Activated naive CD8-positive, alpha-beta T cell treated with anti-CD3 and anti-CD28 coated beads, Interleukin-2, amount 10 ng/mL, durations not matched to agents 7 days and 5 days (primary cell): ENCODE measurements at regions not wholly inside any gene's neighbourhood (a gene's known extent, or its start where the extent isn't known, plus 50 kb on each side); places are given as distances from the start of the nearest gene placed in this dataset.

ENCODE experiments used
- ATAC-seq: fragments of 150-1000 bp; cut with Tn5 transposase; one replicate; pipeline ENCODE4 v1.10.0; 2021; ENCODE audit warnings: low read depth, moderate library complexity
- POLR2A ChIA-PET: fragments of 350-600 bp; sonication (Branson Sonifier 250); formaldehyde crosslinking; loops from one replicate; lab custom pipeline; 2021; ENCODE audit warnings: antibody characterized with exemption; lab: Charles Lee
- DNase-seq: peaks from one replicate; pipeline ENCODE4 v3.0.0; 2021
- H3K27ac Mint-ChIP-seq: one replicate; pipeline ENCODE4 v1.8.0; 2022; ENCODE audit warnings: mild to moderate bottlenecking, mixed read lengths
- H3K27me3 Mint-ChIP-seq: one replicate; pipeline ENCODE4 v1.8.0; 2022; ENCODE audit warnings: mild to moderate bottlenecking, moderate library complexity, mixed read lengths
- H3K36me3 Mint-ChIP-seq: one replicate; pipeline ENCODE4 v1.8.0; 2021; ENCODE audit warnings: mild to moderate bottlenecking, mixed read lengths
- H3K4me1 Mint-ChIP-seq: one replicate; pipeline ENCODE4 v1.8.0; 2021; ENCODE audit warnings: mixed read lengths
- H3K4me3 Mint-ChIP-seq: one replicate; pipeline ENCODE4 v1.8.0; 2022; ENCODE audit warnings: mild to moderate bottlenecking, moderate library complexity, mixed read lengths
- H3K9me3 Mint-ChIP-seq: one replicate; pipeline ENCODE4 v1.8.0; 2021; ENCODE audit warnings: mixed read lengths

GRCh38 chr6:167492100-167492449 lies 167.2 kb downstream of the TTLL2 start:
- POLR2A ChIA-PET: no interaction called here
- Mint-ChIP-seq H3K27ac (no peak overlapping the region), H3K9me3 (peaks cover 5% of the 10 kb centered on the region), H3K36me3 (no peaks in the 10 kb centered on the region), H3K27me3 (peaks cover 2% of the 10 kb centered on the region), H3K4me3 (no peak overlapping the region), H3K4me1 (no peaks in the 10 kb centered on the region)
- ATAC-seq (no peak), DNase-seq (no peak)

- H3K36me3 Mint-ChIP-seq: no peaks in the 10 kb centered on the region
- H3K27ac Mint-ChIP-seq: no peak overlapping the region
- peaks cover 5% of the 10 kb centered on the region for H3K9me3 Mint-ChIP-seq
- no peak overlapping the region for H3K4me3 Mint-ChIP-seq
- peaks cover 2% of the 10 kb centered on the region for H3K27me3 Mint-ChIP-seq
- H3K4me1 Mint-ChIP-seq: no peaks in the 10 kb centered on the region
- POLR2A ChIA-PET: no interaction called here
- ATAC-seq (no peak), DNase-seq (no peak)
Measured at GRCh38 chr6:167493310-167493709, 168.4 kb downstream of the TTLL2 start.

DNA sequence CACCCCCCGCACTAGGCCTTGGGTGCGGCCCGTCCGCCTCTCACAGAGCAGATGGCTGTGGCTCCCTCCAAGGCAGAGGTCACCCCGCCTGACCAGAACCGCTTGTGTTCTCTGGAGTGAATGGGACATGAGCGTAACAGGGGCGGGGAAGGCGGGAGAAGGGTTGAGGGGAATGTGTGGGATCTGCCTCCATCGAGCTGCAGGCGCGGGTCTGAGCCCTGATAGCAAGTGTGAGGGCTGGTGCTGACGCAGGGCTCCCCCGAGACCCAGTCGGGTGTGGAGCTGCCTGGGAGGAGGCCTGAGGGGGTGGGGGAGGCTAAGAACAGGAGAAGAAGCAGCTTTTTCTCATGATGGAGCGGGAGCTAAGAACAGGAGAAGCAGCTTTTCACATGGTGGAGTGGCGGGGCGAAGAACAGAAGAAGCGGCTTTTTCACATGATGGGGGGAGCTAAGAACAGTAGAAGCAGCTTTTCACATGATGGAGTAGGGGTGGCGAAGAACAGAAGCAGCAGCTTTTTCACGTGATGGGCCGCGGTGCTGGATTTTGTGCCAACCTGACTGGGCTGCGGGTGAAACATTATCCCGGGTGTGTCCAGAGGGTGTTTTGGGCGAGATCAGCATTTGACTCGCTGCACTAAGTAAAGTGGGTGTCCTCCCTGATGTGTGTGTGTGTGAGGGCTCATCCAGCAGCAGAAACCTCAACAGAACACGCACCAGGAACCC lies 169.3 kb downstream of the TTLL2 start:
- ATAC-seq (no peak), DNase-seq (no peak)
- H3K27ac Mint-ChIP-seq: no peak overlapping the region
- peaks cover 2% of the 10 kb centered on the region for H3K27me3 Mint-ChIP-seq
- H3K4me1 Mint-ChIP-seq: no peaks in the 10 kb centered on the region
- H3K9me3 Mint-ChIP-seq: peaks cover 5% of the 10 kb centered on the region
- no peaks in the 10 kb centered on the region for H3K36me3 Mint-ChIP-seq
- no peak overlapping the region for H3K4me3 Mint-ChIP-seq
- POLR2A ChIA-PET: no interaction called here

DNA sequence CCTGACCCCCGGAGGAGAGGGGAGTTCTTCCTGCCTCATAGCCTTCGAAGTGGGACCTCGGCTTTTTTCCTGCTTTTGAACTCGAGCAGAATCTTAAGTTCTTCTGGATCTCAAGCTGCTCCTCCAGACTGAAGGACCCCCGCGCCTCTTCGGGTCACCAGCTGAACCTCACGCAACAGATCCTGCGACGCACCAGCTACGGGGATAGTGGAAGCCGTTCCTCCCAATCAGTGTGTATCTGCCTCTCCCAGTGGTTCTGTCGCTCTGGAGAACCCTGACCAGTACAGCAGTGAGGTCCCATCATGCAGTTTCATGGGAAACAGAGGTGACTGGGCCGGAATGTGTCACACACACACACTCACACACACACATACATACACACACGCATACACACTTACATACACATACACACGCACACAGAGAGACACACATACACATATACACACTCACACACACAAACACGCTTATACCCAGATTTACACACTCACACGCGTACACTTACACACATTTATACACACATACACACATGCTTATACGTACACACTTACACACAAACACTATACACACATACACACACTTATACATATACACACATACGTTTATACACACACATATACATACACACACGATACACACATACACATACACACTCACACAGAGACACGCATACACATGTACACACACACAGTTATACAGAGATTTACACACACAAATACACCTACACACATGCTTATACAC lies 170.0 kb downstream of the TTLL2 start:
- peaks cover 5% of the 10 kb centered on the region for H3K9me3 Mint-ChIP-seq
- POLR2A ChIA-PET: no interaction called here

DNA sequence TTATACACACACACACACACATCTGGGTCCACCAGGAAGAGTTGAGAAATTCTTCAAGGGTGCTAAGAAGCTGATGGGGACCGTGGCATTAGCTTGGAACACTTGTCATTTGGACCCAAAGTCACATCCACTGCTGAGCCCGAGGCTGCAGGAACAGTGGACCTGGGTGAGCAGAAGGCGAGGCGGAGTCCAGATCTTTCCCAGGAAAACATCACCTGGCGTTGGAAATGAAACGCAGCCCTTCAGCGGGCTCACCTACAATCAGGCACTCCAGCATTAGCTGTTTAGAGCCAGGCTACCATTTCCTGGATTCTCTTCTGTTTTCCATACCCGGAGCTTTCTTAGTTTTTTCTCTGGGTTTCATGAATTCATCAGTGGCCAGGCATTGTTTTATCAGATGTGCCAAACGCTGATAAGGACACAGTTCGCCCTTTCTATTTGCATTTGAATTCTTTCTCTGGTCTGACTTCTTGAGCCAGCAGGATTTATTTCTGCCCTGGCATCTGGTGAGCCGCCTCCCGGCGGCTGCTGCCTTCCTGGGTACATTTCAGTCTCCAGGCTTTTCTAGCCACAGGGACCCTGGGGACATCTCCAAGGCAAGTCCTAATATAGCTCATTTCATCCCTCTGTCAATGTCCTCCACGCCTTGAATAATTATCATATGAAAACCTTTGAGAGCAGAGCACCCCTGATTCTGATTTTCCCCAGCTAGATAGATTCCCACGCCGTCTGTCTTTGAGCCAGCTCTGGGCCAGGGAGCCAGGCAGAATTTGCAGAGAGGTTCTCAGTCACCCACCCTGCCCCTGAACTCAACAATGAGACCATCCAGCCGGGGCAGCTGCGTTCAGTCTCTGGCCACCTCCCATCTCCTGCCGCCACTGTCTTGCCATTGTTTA lies 170.9 kb downstream of the TTLL2 start:
- Mint-ChIP-seq H3K4me1 (no peaks in the 10 kb centered on the region), H3K36me3 (no peaks in the 10 kb centered on the region)
- POLR2A ChIA-PET: no interaction called here

More for the DNA sequence above, 170.0 kb downstream of the TTLL2 start:
- Mint-ChIP-seq H3K4me1 (no peaks in the 10 kb centered on the region), H3K27ac (no peak overlapping the region), H3K27me3 (no peaks in the 10 kb centered on the region), H3K4me3 (no peak overlapping the region), H3K36me3 (no peaks in the 10 kb centered on the region)
- no peak for DNase-seq
- ATAC-seq: no peak

GRCh38 chr6:167496707-167497106 lies 171.8 kb downstream of the TTLL2 start:
- POLR2A ChIA-PET: no interaction called here
- Mint-ChIP-seq H3K27me3 (no peaks in the 10 kb centered on the region), H3K36me3 (no peaks in the 10 kb centered on the region), H3K4me1 (no peaks in the 10 kb centered on the region), H3K9me3 (peaks cover 5% of the 10 kb centered on the region), H3K4me3 (no peak overlapping the region), H3K27ac (no peak overlapping the region)
- DNase-seq (no peak), ATAC-seq (no peak)

More for the DNA sequence above, 170.9 kb downstream of the TTLL2 start:
- Mint-ChIP-seq H3K27ac (no peak overlapping the region), H3K4me3 (no peak overlapping the region), H3K27me3 (no peaks in the 10 kb centered on the region), H3K9me3 (peaks cover 5% of the 10 kb centered on the region)
- ATAC-seq: no peak
- DNase-seq: no peak

- H3K9me3 Mint-ChIP-seq: peaks cover 5% of the 10 kb centered on the region
- DNase-seq: no peak
- H3K27ac Mint-ChIP-seq: no peak overlapping the region
- ATAC-seq: no peak
- no peaks in the 10 kb centered on the region for H3K4me1 Mint-ChIP-seq
- H3K4me3 Mint-ChIP-seq: no peak overlapping the region
- H3K27me3 Mint-ChIP-seq: no peaks in the 10 kb centered on the region
- POLR2A ChIA-PET: no interaction called here
- H3K36me3 Mint-ChIP-seq: no peaks in the 10 kb centered on the region
Measured at GRCh38 chr6:167497428-167498056, 172.7 kb downstream of the TTLL2 start.

DNA sequence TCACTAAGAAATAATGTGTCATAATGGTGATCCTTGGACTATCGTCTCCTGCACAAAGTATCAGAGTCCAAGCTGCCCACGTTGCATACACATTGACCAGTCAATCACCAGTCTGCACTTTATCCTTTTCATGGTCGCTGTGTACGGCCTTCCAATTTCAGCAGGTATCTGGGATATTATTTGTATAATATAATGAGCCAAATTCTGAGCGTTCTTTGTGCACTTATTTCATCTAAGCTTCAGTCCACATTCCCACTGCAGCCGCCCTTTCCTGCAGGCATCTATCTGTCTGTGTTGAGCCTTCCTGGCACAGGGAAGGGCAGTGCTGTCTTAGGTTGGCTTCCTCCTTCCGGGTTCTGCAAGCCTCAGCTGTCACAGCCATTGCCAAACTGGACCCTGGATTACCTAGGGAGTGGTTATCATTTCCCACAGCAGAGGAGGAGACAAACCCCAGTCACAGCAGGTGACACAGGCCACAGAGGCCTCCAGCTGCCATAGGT lies 174.3 kb downstream of the TTLL2 start:
- Mint-ChIP-seq H3K27me3 (no peaks in the 10 kb centered on the region), H3K4me1 (no peaks in the 10 kb centered on the region), H3K4me3 (no peak overlapping the region), H3K9me3 (peaks cover 5% of the 10 kb centered on the region), H3K36me3 (no peaks in the 10 kb centered on the region), H3K27ac (no peak overlapping the region)
- no peak for ATAC-seq
- POLR2A ChIA-PET: no interaction called here
- no peak for DNase-seq

GRCh38 chr6:167500961-167501360 lies 176.1 kb downstream of the TTLL2 start:
- Mint-ChIP-seq H3K4me1 (no peaks in the 10 kb centered on the region), H3K36me3 (no peaks in the 10 kb centered on the region), H3K27ac (no peak overlapping the region), H3K4me3 (no peak overlapping the region), H3K27me3 (no peaks in the 10 kb centered on the region), H3K9me3 (no peaks in the 10 kb centered on the region)
- POLR2A ChIA-PET: no interaction called here
- DNase-seq: no peak
- ATAC-seq: no peak

- POLR2A ChIA-PET: no interaction called here
- no peaks in the 10 kb centered on the region for H3K27me3 Mint-ChIP-seq
- ATAC-seq (no peak), DNase-seq (no peak)
- no peaks in the 10 kb centered on the region for H3K9me3 Mint-ChIP-seq
- no peak overlapping the region for H3K4me3 Mint-ChIP-seq
- H3K36me3 Mint-ChIP-seq: no peaks in the 10 kb centered on the region
- H3K27ac Mint-ChIP-seq: no peak overlapping the region
- H3K4me1 Mint-ChIP-seq: no peaks in the 10 kb centered on the region
Measured at GRCh38 chr6:167501831-167502385, 177.0 kb downstream of the TTLL2 start.

- Mint-ChIP-seq H3K27ac (no peak overlapping the region), H3K4me1 (no peaks in the 10 kb centered on the region), H3K9me3 (no peaks in the 10 kb centered on the region), H3K27me3 (no peaks in the 10 kb centered on the region), H3K4me3 (no peak overlapping the region), H3K36me3 (no peaks in the 10 kb centered on the region)
- POLR2A ChIA-PET: no interaction called here
- no peak for DNase-seq
- ATAC-seq: no peak
Measured at GRCh38 chr6:167502471-167502870, 177.6 kb downstream of the TTLL2 start.

DNA sequence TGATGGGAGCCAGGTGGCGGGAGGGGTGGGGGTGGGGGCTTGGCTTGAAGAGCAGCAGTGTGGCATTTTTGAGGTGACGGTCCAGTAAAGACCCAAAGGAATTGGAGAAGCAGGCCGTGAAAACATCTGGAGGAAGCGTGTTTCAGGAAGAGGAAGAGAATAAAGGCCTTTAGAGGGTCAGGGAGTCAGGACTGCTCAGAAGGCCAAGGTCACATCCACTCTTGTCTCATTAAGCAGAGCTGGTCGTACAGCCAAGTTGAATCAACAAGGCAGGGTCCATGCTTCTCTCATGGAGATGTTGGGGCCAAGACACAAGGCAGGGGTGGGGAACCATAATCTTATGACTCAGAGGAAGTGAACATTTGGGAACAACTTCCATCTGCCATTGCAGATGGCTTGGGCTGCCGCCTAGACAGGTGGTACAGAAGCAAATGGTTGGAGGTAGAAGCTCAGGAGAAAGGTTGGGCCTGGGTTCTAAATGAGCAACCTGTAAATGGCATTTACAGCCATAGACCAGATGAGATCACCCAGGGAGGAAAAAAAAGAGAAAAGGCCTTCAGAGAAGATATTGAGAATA lies 179.6 kb downstream of the TTLL2 start:
- ATAC-seq (no peak), DNase-seq (no peak)
- POLR2A ChIA-PET: no interaction called here
- Mint-ChIP-seq H3K4me3 (no peak overlapping the region), H3K4me1 (no peaks in the 10 kb centered on the region), H3K9me3 (no peaks in the 10 kb centered on the region), H3K36me3 (no peaks in the 10 kb centered on the region), H3K27me3 (peaks cover 2% of the 10 kb centered on the region), H3K27ac (no peak overlapping the region)
